ENCODE measurements at regions not wholly inside any gene's neighbourhood (a gene's known extent, or its start where the extent isn't known, plus 50 kb on each side); places are given as distances from the start of the nearest gene placed in this dataset.

DNA sequence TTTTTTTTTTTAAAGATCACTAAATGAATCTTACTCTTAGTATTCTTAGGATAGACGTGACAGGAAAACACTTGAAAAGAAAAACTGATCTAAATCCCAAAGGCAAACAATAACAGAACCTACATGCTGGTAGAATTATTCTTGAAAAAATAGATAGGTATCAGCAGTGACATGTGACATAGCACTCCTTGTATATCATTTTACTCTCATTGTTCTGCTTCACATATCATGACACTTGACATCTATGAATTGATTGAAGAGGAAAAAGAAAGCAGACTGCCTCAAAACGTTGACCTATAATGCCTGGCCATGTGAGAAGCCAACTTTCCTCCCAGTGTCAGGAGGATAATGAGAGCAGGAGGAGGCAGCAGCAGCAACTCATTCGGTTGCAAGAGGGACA is 555.2 kb downstream of the GABRG1 start:
- no peaks in the 10 kb centered on the region for H3K9me2 ChIP-seq (ENCODE audit: insufficient read depth, low read length)
- H3K27me3 ChIP-seq (ENCODE audit: insufficient read depth, low read depth, low read length): no peaks in the 10 kb centered on the region
- H2AFZ ChIP-seq (ENCODE audit: low read depth, low read length): no peak overlapping the region
- H4K20me1 ChIP-seq (ENCODE audit: insufficient read depth): no peaks in the 10 kb centered on the region
- peak overlapping the region; percentile 22 for H3K27ac ChIP-seq (ENCODE audit: low read length)
- peak; percentile 72 for TF ChIP-seq POLR2AphosphoS5 (IDR thresholded peaks at IDR 0.05)
- peak; percentile 94 for TF ChIP-seq EP300 (conservative IDR thresholded peaks at IDR 0.05; ENCODE audit: poor library complexity, severe bottlenecking)
- no peak for TF ChIP-seq MXI1 (conservative IDR thresholded peaks at IDR 0.05; ENCODE audit: poor library complexity, severe bottlenecking)
- no peak for TF ChIP-seq SMC3 (conservative IDR thresholded peaks at IDR 0.05; ENCODE audit: poor library complexity)
- peak; percentile 12 for TF ChIP-seq RAD21 (conservative IDR thresholded peaks at IDR 0.05)
- no peaks in the 10 kb centered on the region for H3K9me3 ChIP-seq (ENCODE audit: low read length)
- H3K4me2 ChIP-seq (ENCODE audit: low read length): peak overlapping the region; percentile 27
- H3F3A ChIP-seq (ENCODE audit: insufficient read depth, low read length, poor library complexity, severe bottlenecking): no peaks in the 10 kb centered on the region
- H3K79me2 ChIP-seq (replicated peaks; ENCODE audit: insufficient read depth, low read length): no peaks in the 10 kb centered on the region
- H3K36me3 ChIP-seq (ENCODE audit: insufficient read depth, low read length): no peaks in the 10 kb centered on the region
- no peak overlapping the region for H3K4me3 ChIP-seq (ENCODE audit: low read length)
- no peak overlapping the region for H3K9ac ChIP-seq (ENCODE audit: low read length)

DNA sequence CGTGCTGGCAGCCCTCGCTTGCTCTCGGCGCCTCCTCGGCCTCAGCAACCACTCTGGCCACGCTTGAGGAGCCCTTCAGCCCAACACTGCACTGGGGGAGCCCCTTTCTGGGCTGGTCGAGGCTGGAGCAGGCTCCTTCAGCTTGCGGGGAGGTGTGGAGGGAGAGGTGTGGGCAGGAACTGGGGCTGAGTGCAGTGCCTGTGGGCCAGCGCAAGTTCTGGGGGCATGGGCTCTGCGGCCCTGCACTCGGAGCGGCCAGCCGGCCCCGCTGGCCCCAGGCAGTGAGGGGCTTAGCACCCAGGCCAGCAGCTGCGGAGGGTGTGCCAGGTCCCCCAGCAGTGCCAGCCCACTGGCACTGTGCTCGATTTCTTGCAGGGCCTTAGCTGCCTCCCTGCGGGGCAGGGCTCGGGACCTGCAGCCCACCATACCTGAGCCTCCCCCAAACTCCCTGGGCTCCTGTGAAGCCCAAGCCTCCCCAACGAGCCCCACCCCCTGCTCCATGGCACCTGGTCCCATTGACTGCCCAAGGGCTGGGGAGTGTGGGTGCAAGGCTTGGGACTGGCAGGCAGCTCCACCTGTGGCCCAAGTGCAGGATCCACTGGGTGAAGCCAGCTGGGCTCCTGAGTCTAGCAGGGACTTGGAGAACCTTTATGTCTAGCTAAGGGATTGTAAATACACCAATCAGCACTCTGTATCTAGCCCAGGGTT is 556.8 kb downstream of the GABRG1 start:
- TF ChIP-seq EP300 (conservative IDR thresholded peaks at IDR 0.05; ENCODE audit: poor library complexity, severe bottlenecking) (no peak), TAF1 (IDR thresholded peaks at IDR 0.05; ENCODE audit: low read depth) (no peak), RAD21 (conservative IDR thresholded peaks at IDR 0.05) (no peak), MXI1 (conservative IDR thresholded peaks at IDR 0.05; ENCODE audit: poor library complexity, severe bottlenecking) (no peak), POLR2AphosphoS5 (IDR thresholded peaks at IDR 0.05) (no peak), SMC3 (conservative IDR thresholded peaks at IDR 0.05; ENCODE audit: poor library complexity) (no peak), EZH2 (IDR thresholded peaks at IDR 0.05; ENCODE audit: borderline replicate concordance, insufficient read depth, low read length, poor library complexity, severe bottlenecking) (no peak)
- TF ChIP-seq, protein P1, sequence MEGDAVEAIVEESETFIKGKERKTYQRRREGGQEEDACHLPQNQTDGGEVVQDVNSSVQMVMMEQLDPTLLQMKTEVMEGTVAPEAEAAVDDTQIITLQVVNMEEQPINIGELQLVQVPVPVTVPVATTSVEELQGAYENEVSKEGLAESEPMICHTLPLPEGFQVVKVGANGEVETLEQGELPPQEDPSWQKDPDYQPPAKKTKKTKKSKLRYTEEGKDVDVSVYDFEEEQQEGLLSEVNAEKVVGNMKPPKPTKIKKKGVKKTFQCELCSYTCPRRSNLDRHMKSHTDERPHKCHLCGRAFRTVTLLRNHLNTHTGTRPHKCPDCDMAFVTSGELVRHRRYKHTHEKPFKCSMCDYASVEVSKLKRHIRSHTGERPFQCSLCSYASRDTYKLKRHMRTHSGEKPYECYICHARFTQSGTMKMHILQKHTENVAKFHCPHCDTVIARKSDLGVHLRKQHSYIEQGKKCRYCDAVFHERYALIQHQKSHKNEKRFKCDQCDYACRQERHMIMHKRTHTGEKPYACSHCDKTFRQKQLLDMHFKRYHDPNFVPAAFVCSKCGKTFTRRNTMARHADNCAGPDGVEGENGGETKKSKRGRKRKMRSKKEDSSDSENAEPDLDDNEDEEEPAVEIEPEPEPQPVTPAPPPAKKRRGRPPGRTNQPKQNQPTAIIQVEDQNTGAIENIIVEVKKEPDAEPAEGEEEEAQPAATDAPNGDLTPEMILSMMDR (IDR thresholded peaks at IDR 0.05; ENCODE audit: poor library complexity, severe bottlenecking): no peak
- TF ChIP-seq, protein P2, sequence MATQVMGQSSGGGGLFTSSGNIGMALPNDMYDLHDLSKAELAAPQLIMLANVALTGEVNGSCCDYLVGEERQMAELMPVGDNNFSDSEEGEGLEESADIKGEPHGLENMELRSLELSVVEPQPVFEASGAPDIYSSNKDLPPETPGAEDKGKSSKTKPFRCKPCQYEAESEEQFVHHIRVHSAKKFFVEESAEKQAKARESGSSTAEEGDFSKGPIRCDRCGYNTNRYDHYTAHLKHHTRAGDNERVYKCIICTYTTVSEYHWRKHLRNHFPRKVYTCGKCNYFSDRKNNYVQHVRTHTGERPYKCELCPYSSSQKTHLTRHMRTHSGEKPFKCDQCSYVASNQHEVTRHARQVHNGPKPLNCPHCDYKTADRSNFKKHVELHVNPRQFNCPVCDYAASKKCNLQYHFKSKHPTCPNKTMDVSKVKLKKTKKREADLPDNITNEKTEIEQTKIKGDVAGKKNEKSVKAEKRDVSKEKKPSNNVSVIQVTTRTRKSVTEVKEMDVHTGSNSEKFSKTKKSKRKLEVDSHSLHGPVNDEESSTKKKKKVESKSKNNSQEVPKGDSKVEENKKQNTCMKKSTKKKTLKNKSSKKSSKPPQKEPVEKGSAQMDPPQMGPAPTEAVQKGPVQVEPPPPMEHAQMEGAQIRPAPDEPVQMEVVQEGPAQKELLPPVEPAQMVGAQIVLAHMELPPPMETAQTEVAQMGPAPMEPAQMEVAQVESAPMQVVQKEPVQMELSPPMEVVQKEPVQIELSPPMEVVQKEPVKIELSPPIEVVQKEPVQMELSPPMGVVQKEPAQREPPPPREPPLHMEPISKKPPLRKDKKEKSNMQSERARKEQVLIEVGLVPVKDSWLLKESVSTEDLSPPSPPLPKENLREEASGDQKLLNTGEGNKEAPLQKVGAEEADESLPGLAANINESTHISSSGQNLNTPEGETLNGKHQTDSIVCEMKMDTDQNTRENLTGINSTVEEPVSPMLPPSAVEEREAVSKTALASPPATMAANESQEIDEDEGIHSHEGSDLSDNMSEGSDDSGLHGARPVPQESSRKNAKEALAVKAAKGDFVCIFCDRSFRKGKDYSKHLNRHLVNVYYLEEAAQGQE (IDR thresholded peaks at IDR 0.05; ENCODE audit: borderline replicate concordance): no peak
- Histone ChIP-seq H3K4me3 (ENCODE audit: low read length) (no peak overlapping the region), H3K9me2 (ENCODE audit: insufficient read depth, low read length) (no peaks in the 10 kb centered on the region), H3K27me3 (ENCODE audit: insufficient read depth, low read depth, low read length) (no peaks in the 10 kb centered on the region), H3K27ac (ENCODE audit: low read length) (no peak overlapping the region), H3K9ac (ENCODE audit: low read length) (no peak overlapping the region), H2AFZ (ENCODE audit: low read depth, low read length) (no peak overlapping the region), H3K79me2 (replicated peaks; ENCODE audit: insufficient read depth, low read length) (no peaks in the 10 kb centered on the region), H4K20me1 (ENCODE audit: insufficient read depth) (no peaks in the 10 kb centered on the region), H3K4me2 (ENCODE audit: low read length) (no peak overlapping the region), H3K9me3 (ENCODE audit: low read length) (no peaks in the 10 kb centered on the region), H3F3A (ENCODE audit: insufficient read depth, low read length, poor library complexity, severe bottlenecking) (no peaks in the 10 kb centered on the region), H3K36me3 (ENCODE audit: insufficient read depth, low read length) (no peaks in the 10 kb centered on the region)
